HG02759 (cell line): ENCODE measurements at regions not wholly inside any gene's neighbourhood (a gene's known extent, or its start where the extent isn't known, plus 50 kb on each side); places are given as distances from the start of the nearest gene placed in this dataset.
A peak's percentile ranks its signal among the peaks of the same experiment; 100 is the strongest.

ENCODE experiments used
- ATAC-seq: cut with Tn5 transposase; IDR thresholded peaks from one replicate; pipeline ENCODE4 v1.9.1; 2021; ENCODE audit warnings: mild to moderate bottlenecking, moderate library complexity; ENCODE audit not compliant: unreplicated experiment

DNA sequence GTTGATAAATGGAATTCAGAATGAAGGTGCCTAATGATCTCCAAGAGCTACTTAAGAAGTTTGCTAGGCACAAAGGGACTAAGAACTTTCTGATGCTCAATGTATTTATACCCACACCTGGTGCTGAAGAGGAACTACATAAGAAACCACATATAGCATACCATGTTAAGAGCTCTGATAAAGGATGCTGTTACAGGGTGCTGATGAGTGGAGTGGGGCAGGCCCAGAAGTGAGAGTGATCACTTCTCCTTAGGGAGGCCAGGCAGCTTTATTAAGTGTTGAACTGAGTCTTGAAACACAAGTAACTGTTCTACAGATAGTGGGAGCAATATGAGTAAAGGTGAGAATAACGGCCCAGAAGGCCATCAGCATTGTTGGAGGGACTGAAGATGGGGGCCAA, 68.3 kb upstream of the CHRDL1 start:
- ATAC-seq: no peak

DNA sequence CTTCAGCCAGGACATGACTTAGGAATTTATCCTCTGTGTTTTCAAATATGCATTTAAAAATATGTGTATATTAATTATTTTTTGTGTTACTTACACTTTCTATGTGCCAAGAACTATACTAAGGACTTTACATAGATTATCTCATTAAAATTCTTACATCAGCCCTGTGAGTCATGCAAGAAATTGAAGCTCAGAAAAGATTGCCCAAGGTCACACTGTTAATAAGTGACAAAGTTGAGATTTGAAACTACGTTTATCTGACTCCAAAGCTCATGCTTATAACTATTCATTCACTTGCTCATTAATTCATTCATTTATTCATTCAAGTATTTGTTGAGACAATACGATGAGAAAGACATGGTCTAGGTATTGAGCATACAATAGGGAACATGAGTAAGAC, 62.9 kb upstream of the CHRDL1 start:
- no peak for ATAC-seq

DNA sequence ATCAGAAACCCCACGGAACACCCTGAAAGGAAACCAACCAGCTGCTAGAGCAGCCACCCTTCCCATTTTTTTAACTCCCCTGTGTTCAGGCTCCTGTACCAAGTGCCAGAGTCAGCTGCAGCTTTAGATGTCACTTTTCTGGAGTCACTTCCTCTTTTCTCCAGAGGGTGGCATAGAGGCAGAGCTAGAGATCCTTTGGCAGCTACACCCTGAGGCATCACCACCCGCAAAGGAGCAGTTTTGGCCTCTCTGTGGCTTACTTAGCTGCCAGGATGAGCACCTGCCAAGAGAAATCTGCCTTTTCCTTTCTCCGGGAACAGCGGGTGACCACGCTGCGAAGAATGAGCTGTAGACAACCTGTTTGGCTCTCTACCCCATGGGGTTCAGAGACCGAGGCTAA, 58.0 kb upstream of the CHRDL1 start:
- ATAC-seq: no peak

DNA sequence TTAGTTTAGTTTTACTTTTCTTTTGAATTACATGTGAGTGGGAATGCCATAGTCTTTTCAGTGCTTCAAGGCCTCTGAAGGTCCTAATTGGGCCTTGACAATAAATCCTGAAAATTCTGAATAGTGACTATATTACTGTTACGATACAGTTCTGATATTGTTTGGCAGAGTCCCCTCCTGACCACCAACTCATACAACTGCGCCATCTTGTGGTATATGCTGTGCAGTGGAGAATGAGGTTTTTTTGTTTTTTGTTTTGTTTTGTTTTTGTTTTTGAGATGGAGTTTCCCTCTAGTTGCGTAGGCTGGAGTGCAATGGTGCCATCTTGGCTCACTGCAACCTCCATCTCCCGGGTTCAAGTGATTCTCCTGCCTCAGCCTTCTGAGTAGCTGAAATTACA, 56.6 kb upstream of the CHRDL1 start:
- ATAC-seq: no peak

DNA sequence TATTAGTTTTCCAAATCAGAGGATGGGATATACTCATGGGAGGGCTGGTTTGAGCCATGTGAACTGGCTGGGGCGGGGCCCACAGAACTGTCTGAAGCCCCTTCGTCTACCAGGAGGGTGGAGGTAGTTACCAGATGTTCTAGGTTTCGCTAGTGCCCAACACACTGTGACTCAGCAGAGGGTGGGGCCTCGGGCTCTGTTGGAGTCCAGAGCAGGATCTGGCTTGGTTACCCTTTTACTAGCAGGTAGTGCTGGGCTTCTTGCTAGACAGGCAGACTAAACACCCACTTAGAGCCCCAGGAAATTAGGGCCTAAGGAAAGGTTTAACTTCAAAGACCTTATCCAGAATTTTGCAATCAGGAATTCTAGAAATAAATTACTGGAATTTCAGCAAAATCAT, 56.2 kb upstream of the CHRDL1 start:
- ATAC-seq: peak; percentile 43

DNA sequence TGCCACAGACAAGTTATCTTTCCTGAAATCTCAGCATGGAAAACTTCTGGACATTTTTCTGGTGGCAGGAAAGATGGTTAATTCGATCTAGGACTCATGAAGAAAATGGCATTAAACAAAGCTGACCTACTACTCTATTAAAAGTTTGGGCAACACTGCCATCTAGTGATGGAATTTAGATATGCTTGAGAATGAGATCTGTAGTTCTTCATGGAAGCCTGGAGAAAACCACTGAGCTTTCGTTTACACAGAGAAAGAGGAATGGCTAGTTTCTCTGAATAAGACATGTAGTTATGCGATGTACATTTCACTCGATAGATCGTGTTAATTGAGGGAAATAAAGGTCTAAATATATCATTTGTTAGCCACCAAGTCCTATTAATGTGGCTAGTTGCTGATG, 51.7 kb upstream of the CHRDL1 start:
- no peak for ATAC-seq

DNA sequence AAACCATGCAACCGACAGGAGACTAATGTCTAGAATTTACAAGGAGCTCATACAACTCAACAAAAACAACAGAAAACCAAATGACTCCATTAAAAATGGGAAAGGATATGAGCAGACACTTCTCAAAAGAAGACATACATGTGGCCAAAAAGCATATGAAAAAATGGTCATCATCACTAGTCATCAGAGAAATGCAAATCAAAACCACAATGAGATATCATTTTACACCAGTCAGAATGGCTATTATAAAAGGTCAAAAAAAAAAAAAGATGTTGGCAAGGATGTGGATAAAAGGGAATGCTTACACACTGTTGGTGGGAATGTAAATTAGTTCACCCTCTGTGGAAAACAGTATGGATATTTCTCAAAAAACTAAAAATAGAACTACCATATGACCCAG, 50.5 kb upstream of the CHRDL1 start:
- no peak for ATAC-seq
